ENCODE measurements at regions not wholly inside any gene's neighbourhood (a gene's known extent, or its start where the extent isn't known, plus 50 kb on each side); places are given as distances from the start of the nearest gene placed in this dataset.

DNA sequence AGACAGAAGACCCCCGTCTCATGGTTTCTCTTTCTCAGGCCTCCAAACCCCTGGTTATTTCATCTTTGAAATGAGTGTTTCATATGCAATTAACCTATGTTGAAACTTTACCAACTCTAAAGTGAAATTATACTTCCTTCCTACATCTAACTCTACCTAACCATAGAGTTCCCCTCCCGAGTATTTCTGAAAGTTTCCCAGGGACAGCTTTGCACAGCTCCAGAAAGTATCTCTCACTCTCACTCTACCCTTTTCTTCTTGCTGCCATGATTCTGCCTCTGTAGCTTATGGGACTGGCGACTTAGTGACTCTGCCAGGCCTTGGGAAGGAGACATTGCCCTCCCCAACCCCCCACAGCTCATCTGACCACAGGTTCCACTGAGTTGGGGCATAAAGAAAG, 107.9 kb downstream of the B3GNT2 start:
- no peaks in the 10 kb centered on the region for H3K36me3 ChIP-seq (ENCODE audit: control insufficient read depth in 2 of 2, insufficient read depth in 1 of 2, low read length in 2 of 2)
- POLR2A ChIA-PET = no interaction called here
- TF ChIP-seq, protein P1, sequence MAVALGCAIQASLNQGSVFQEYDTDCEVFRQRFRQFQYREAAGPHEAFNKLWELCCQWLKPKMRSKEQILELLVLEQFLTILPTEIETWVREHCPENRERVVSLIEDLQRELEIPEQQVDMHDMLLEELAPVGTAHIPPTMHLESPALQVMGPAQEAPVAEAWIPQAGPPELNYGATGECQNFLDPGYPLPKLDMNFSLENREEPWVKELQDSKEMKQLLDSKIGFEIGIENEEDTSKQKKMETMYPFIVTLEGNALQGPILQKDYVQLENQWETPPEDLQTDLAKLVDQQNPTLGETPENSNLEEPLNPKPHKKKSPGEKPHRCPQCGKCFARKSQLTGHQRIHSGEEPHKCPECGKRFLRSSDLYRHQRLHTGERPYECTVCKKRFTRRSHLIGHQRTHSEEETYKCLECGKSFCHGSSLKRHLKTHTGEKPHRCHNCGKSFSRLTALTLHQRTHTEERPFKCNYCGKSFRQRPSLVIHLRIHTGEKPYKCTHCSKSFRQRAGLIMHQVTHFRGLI (tag by site-specific recombination; IDR thresholded peaks at IDR 0.05) = no peak
- TF ChIP-seq ZNF692 (tag by site-specific recombination; IDR thresholded peaks at IDR 0.05) (no peak), ZNF221 (tag by site-specific recombination; IDR thresholded peaks at IDR 0.05; ENCODE audit: borderline replicate concordance) (no peak), ZFP37 (tag by site-specific recombination; IDR thresholded peaks at IDR 0.05) (no peak), ZNF341 (tag by site-specific recombination; IDR thresholded peaks at IDR 0.05; ENCODE audit: low read depth) (no peak), KLF9 (tag by site-specific recombination; IDR thresholded peaks at IDR 0.05; ENCODE audit: low read depth) (no peak), ZNF473 (tag by site-specific recombination; IDR thresholded peaks at IDR 0.05) (no peak), KLF7 (tag by site-specific recombination; IDR thresholded peaks at IDR 0.05; ENCODE audit: borderline replicate concordance) (no peak), ZNF596 (tag by site-specific recombination; IDR thresholded peaks at IDR 0.05) (no peak), ZNF292 (tag by site-specific recombination; IDR thresholded peaks at IDR 0.05; ENCODE audit: borderline replicate concordance, low read depth) (no peak), MYNN (tag by site-specific recombination; IDR thresholded peaks at IDR 0.05; ENCODE audit: borderline replicate concordance) (no peak), ZNF211 (tag by site-specific recombination; IDR thresholded peaks at IDR 0.05; ENCODE audit: low read depth) (no peak), ZNF23 (tag by site-specific recombination; IDR thresholded peaks at IDR 0.05; ENCODE audit: borderline replicate concordance) (no peak), ZFP69B (tag by site-specific recombination; IDR thresholded peaks at IDR 0.05) (no peak), ZNF626 (tag by site-specific recombination; IDR thresholded peaks at IDR 0.05) (no peak), ZNF121 (tag by site-specific recombination; IDR thresholded peaks at IDR 0.05) (no peak), BCL6B (tag by site-specific recombination; IDR thresholded peaks at IDR 0.05) (no peak), ZIC2 (tag by site-specific recombination; IDR thresholded peaks at IDR 0.05) (no peak)
- H3K4me3 ChIP-seq (ENCODE audit: low read depth, low read length) = no peak overlapping the region
- H3K9me3 ChIP-seq (ENCODE audit: control insufficient read depth, insufficient read depth, low read depth, low read length) = no peaks in the 10 kb centered on the region
- no peaks in the 10 kb centered on the region for H3K4me1 ChIP-seq (ENCODE audit: control insufficient read depth, insufficient read depth, low read length)
- CTCF ChIA-PET = no interaction called here
- H3K27ac ChIP-seq (ENCODE audit: extremely low read depth, low read depth, low read length) = no peak overlapping the region

DNA sequence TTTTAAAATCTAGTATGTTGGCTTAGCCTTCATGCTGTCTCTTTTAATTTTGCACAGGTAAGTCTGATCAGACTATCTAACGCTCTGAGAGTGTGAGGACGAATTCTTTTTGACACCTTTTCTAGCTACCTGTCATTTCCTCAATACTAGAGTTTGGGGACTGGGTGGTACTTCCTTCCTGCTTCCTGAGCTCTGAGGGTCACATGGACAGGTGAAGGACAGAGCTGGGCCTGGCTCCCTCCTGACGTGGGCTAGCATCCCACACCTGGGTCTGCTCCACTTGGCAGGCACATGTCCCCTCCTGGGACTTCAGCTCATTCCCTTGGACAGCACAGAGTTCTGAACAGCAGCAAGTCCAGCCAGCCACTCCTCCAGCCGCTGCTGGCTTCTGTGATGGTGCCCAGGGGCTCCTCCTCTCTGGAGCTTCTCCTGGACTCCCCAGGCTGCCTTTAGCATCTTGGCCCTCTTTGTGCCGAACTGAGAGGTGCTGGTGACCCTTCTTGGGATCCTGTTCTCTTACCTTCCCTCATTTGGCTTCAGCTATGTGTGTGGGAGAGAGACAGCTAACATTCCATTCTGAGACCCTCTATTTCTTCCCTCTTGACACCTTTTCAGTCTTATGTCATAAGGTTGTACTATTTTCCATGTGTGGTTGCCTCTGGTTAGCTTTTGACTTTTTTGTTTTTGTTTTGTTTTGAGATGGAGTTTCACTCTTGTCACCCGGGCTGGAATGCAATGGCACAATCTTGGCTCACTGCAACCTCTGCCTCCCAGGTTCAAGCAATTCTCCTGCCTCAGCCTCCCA, 106.9 kb downstream of the B3GNT2 start:
- Histone ChIP-seq H3K4me3 (ENCODE audit: low read depth, low read length) (no peak overlapping the region), H3K9me3 (ENCODE audit: control insufficient read depth, insufficient read depth, low read depth, low read length) (no peaks in the 10 kb centered on the region), H3K27ac (ENCODE audit: extremely low read depth, low read depth, low read length) (no peak overlapping the region), H3K36me3 (ENCODE audit: control insufficient read depth in 2 of 2, insufficient read depth in 1 of 2, low read length in 2 of 2) (no peaks in the 10 kb centered on the region), H3K4me1 (ENCODE audit: control insufficient read depth, insufficient read depth, low read length) (no peaks in the 10 kb centered on the region)
- ChIA-PET POLR2A (no interaction called here), CTCF (interaction anchor here (0.6 kb wide), 1 partner anchor 154 kb away, joined by 3 read pairs; no protein-coding TSS in a partner anchor)
- TF ChIP-seq, protein P2, sequence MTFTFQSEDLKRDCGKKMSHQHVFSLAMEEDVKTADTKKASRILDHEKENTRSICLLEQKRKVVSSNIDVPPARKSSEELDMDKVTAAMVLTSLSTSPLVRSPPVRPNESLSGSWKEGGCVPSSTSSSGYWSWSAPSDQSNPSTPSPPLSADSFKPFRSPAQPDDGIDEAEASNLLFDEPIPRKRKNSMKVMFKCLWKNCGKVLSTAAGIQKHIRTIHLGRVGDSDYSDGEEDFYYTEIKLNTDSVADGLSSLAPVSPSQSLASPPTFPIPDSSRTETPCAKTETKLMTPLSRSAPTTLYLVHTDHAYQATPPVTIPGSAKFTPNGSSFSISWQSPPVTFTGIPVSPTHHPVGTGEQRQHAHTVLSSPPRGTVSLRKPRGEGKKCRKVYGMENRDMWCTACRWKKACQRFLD (tag by site-specific recombination; IDR thresholded peaks at IDR 0.05) = no peak
- TF ChIP-seq ZNF76 (tag by site-specific recombination; IDR thresholded peaks at IDR 0.05; ENCODE audit: borderline replicate concordance, low read depth) = no peak
- TF ChIP-seq ZNF501 (tag by site-specific recombination; IDR thresholded peaks at IDR 0.05) = no peak

Measured in HEK293 (cell line).